ENCODE measurements at regions not wholly inside any gene's neighbourhood (a gene's known extent, or its start where the extent isn't known, plus 50 kb on each side); places are given as distances from the start of the nearest gene placed in this dataset.

- H3K4me1 ChIP-seq (ENCODE audit: control insufficient read depth, insufficient read depth, low read length), result no peaks in the 10 kb centered on the region
- H3K4me3 ChIP-seq (ENCODE audit: low read length in 2 of 2), result no peak overlapping the region
- no peak overlapping the region for H3K9ac ChIP-seq (ENCODE audit: low read length in 2 of 2)
- no peak overlapping the region for H3K27ac ChIP-seq (ENCODE audit: low read length)
- H3K27me3 ChIP-seq (ENCODE audit: control insufficient read depth in 1 of 2, insufficient read depth in 2 of 2, low read length in 2 of 2), result no peaks in the 10 kb centered on the region
- no peaks in the 10 kb centered on the region for H3K36me3 ChIP-seq (ENCODE audit: control insufficient read depth in 2 of 2, insufficient read depth in 2 of 2, low read length in 2 of 2)
- H3K9me3 ChIP-seq (ENCODE audit: control insufficient read depth in 2 of 2, low read length in 2 of 2), result no peaks in the 10 kb centered on the region
Observed at GRCh38 chr2:225793736-225794550, 394.4 kb downstream of the NYAP2 start.

GRCh38 chr2:225788571-225789094, 389.1 kb downstream of the NYAP2 start:
- no peaks in the 10 kb centered on the region for H3K27me3 ChIP-seq (ENCODE audit: control insufficient read depth in 1 of 2, insufficient read depth in 2 of 2, low read length in 2 of 2)
- H3K4me3 ChIP-seq (ENCODE audit: low read length in 2 of 2), result no peak overlapping the region
- no peak overlapping the region for H3K9ac ChIP-seq (ENCODE audit: low read length in 2 of 2)
- no peaks in the 10 kb centered on the region for H3K4me1 ChIP-seq (ENCODE audit: control insufficient read depth, insufficient read depth, low read length)
- no peaks in the 10 kb centered on the region for H3K36me3 ChIP-seq (ENCODE audit: control insufficient read depth in 2 of 2, insufficient read depth in 2 of 2, low read length in 2 of 2)
- H3K27ac ChIP-seq (ENCODE audit: low read length), result no peak overlapping the region
- H3K9me3 ChIP-seq (ENCODE audit: control insufficient read depth in 2 of 2, low read length in 2 of 2), result no peaks in the 10 kb centered on the region

- no peak overlapping the region for H3K4me3 ChIP-seq (ENCODE audit: low read length in 2 of 2)
- H3K36me3 ChIP-seq (ENCODE audit: control insufficient read depth in 2 of 2, insufficient read depth in 2 of 2, low read length in 2 of 2), result no peaks in the 10 kb centered on the region
- no peak overlapping the region for H3K27ac ChIP-seq (ENCODE audit: low read length)
Observed at GRCh38 chr2:225787497-225787896, 388.0 kb downstream of the NYAP2 start.

GRCh38 chr2:225781991-225782390, 382.5 kb downstream of the NYAP2 start:
- Histone ChIP-seq H3K4me3 (ENCODE audit: low read length in 2 of 2) (no peak overlapping the region), H3K27me3 (ENCODE audit: control insufficient read depth in 1 of 2, insufficient read depth in 2 of 2, low read length in 2 of 2) (no peaks in the 10 kb centered on the region), H3K27ac (ENCODE audit: low read length) (no peak overlapping the region)

More at GRCh38 chr2:225787497-225787896, 388.0 kb downstream of the NYAP2 start:
- no peaks in the 10 kb centered on the region for H3K9me3 ChIP-seq (ENCODE audit: control insufficient read depth in 2 of 2, low read length in 2 of 2)
- no peaks in the 10 kb centered on the region for H3K4me1 ChIP-seq (ENCODE audit: control insufficient read depth, insufficient read depth, low read length)
- H3K9ac ChIP-seq (ENCODE audit: low read length in 2 of 2), result no peak overlapping the region
- no peaks in the 10 kb centered on the region for H3K27me3 ChIP-seq (ENCODE audit: control insufficient read depth in 1 of 2, insufficient read depth in 2 of 2, low read length in 2 of 2)

GRCh38 chr2:225781145-225781544, 381.6 kb downstream of the NYAP2 start:
- Histone ChIP-seq H3K4me1 (ENCODE audit: control insufficient read depth, insufficient read depth, low read length) (no peaks in the 10 kb centered on the region), H3K4me3 (ENCODE audit: low read length in 2 of 2) (no peak overlapping the region), H3K36me3 (ENCODE audit: control insufficient read depth in 2 of 2, insufficient read depth in 2 of 2, low read length in 2 of 2) (no peaks in the 10 kb centered on the region), H3K9me3 (ENCODE audit: control insufficient read depth in 2 of 2, low read length in 2 of 2) (no peaks in the 10 kb centered on the region), H3K9ac (ENCODE audit: low read length in 2 of 2) (no peak overlapping the region), H3K27ac (ENCODE audit: low read length) (no peak overlapping the region), H3K27me3 (ENCODE audit: control insufficient read depth in 1 of 2, insufficient read depth in 2 of 2, low read length in 2 of 2) (no peaks in the 10 kb centered on the region)

More at GRCh38 chr2:225781991-225782390, 382.5 kb downstream of the NYAP2 start:
- Histone ChIP-seq H3K36me3 (ENCODE audit: control insufficient read depth in 2 of 2, insufficient read depth in 2 of 2, low read length in 2 of 2) (no peaks in the 10 kb centered on the region), H3K9ac (ENCODE audit: low read length in 2 of 2) (no peak overlapping the region), H3K4me1 (ENCODE audit: control insufficient read depth, insufficient read depth, low read length) (no peaks in the 10 kb centered on the region), H3K9me3 (ENCODE audit: control insufficient read depth in 2 of 2, low read length in 2 of 2) (no peaks in the 10 kb centered on the region)

- no peaks in the 10 kb centered on the region for H3K36me3 ChIP-seq (ENCODE audit: control insufficient read depth in 2 of 2, insufficient read depth in 2 of 2, low read length in 2 of 2)
- H3K27ac ChIP-seq (ENCODE audit: low read length), result no peak overlapping the region
- H3K9ac ChIP-seq (ENCODE audit: low read length in 2 of 2), result no peak overlapping the region
- no peak overlapping the region for H3K4me3 ChIP-seq (ENCODE audit: low read length in 2 of 2)
- no peaks in the 10 kb centered on the region for H3K4me1 ChIP-seq (ENCODE audit: control insufficient read depth, insufficient read depth, low read length)
- no peaks in the 10 kb centered on the region for H3K9me3 ChIP-seq (ENCODE audit: control insufficient read depth in 2 of 2, low read length in 2 of 2)
- H3K27me3 ChIP-seq (ENCODE audit: control insufficient read depth in 1 of 2, insufficient read depth in 2 of 2, low read length in 2 of 2), result no peaks in the 10 kb centered on the region
Observed at GRCh38 chr2:225779829-225780228, 380.3 kb downstream of the NYAP2 start.

- Histone ChIP-seq H3K4me3 (ENCODE audit: low read length in 2 of 2) (no peak overlapping the region), H3K27ac (ENCODE audit: low read length) (no peak overlapping the region)
Observed at GRCh38 chr2:225773148-225773547, 373.6 kb downstream of the NYAP2 start.

GRCh38 chr2:225771701-225772100, 372.2 kb downstream of the NYAP2 start:
- Histone ChIP-seq H3K9ac (ENCODE audit: low read length in 2 of 2) (no peak overlapping the region), H3K27me3 (ENCODE audit: control insufficient read depth in 1 of 2, insufficient read depth in 2 of 2, low read length in 2 of 2) (no peaks in the 10 kb centered on the region), H3K4me1 (ENCODE audit: control insufficient read depth, insufficient read depth, low read length) (peaks cover 4% of the 10 kb centered on the region), H3K9me3 (ENCODE audit: control insufficient read depth in 2 of 2, low read length in 2 of 2) (no peaks in the 10 kb centered on the region), H3K36me3 (ENCODE audit: control insufficient read depth in 2 of 2, insufficient read depth in 2 of 2, low read length in 2 of 2) (no peaks in the 10 kb centered on the region), H3K27ac (ENCODE audit: low read length) (no peak overlapping the region), H3K4me3 (ENCODE audit: low read length in 2 of 2) (no peak overlapping the region)

More at GRCh38 chr2:225773148-225773547, 373.6 kb downstream of the NYAP2 start:
- H3K9me3 ChIP-seq (ENCODE audit: control insufficient read depth in 2 of 2, low read length in 2 of 2), result no peaks in the 10 kb centered on the region
- H3K27me3 ChIP-seq (ENCODE audit: control insufficient read depth in 1 of 2, insufficient read depth in 2 of 2, low read length in 2 of 2), result no peaks in the 10 kb centered on the region
- H3K36me3 ChIP-seq (ENCODE audit: control insufficient read depth in 2 of 2, insufficient read depth in 2 of 2, low read length in 2 of 2), result no peaks in the 10 kb centered on the region
- H3K4me1 ChIP-seq (ENCODE audit: control insufficient read depth, insufficient read depth, low read length), result peaks cover 4% of the 10 kb centered on the region
- H3K9ac ChIP-seq (ENCODE audit: low read length in 2 of 2), result no peak overlapping the region

GRCh38 chr2:225768741-225769140, 369.2 kb downstream of the NYAP2 start:
- Histone ChIP-seq H3K4me3 (ENCODE audit: low read length in 2 of 2) (no peak overlapping the region), H3K27me3 (ENCODE audit: control insufficient read depth in 1 of 2, insufficient read depth in 2 of 2, low read length in 2 of 2) (no peaks in the 10 kb centered on the region), H3K4me1 (ENCODE audit: control insufficient read depth, insufficient read depth, low read length) (peaks cover 4% of the 10 kb centered on the region), H3K9ac (ENCODE audit: low read length in 2 of 2) (no peak overlapping the region), H3K27ac (ENCODE audit: low read length) (no peak overlapping the region), H3K36me3 (ENCODE audit: control insufficient read depth in 2 of 2, insufficient read depth in 2 of 2, low read length in 2 of 2) (no peaks in the 10 kb centered on the region), H3K9me3 (ENCODE audit: control insufficient read depth in 2 of 2, low read length in 2 of 2) (no peaks in the 10 kb centered on the region)

- Histone ChIP-seq H3K4me1 (ENCODE audit: control insufficient read depth, insufficient read depth, low read length) (peaks cover under 1% of the 10 kb centered on the region), H3K4me3 (ENCODE audit: low read length in 2 of 2) (no peak overlapping the region), H3K36me3 (ENCODE audit: control insufficient read depth in 2 of 2, insufficient read depth in 2 of 2, low read length in 2 of 2) (no peaks in the 10 kb centered on the region), H3K27me3 (ENCODE audit: control insufficient read depth in 1 of 2, insufficient read depth in 2 of 2, low read length in 2 of 2) (no peaks in the 10 kb centered on the region), H3K9ac (ENCODE audit: low read length in 2 of 2) (no peak overlapping the region), H3K27ac (ENCODE audit: low read length) (no peak overlapping the region), H3K9me3 (ENCODE audit: control insufficient read depth in 2 of 2, low read length in 2 of 2) (no peaks in the 10 kb centered on the region)
Observed at GRCh38 chr2:225766431-225766830, 366.9 kb downstream of the NYAP2 start.

- no peaks in the 10 kb centered on the region for H3K36me3 ChIP-seq (ENCODE audit: control insufficient read depth in 2 of 2, insufficient read depth in 2 of 2, low read length in 2 of 2)
- H3K4me3 ChIP-seq (ENCODE audit: low read length in 2 of 2), result no peak overlapping the region
- H3K27ac ChIP-seq (ENCODE audit: low read length), result no peak overlapping the region
- H3K27me3 ChIP-seq (ENCODE audit: control insufficient read depth in 1 of 2, insufficient read depth in 2 of 2, low read length in 2 of 2), result no peaks in the 10 kb centered on the region
- H3K9ac ChIP-seq (ENCODE audit: low read length in 2 of 2), result no peak overlapping the region
- H3K4me1 ChIP-seq (ENCODE audit: control insufficient read depth, insufficient read depth, low read length), result no peaks in the 10 kb centered on the region
- H3K9me3 ChIP-seq (ENCODE audit: control insufficient read depth in 2 of 2, low read length in 2 of 2), result no peaks in the 10 kb centered on the region
Observed at GRCh38 chr2:225765820-225766219, 366.3 kb downstream of the NYAP2 start.
